Keratinocyte (primary cell): ENCODE measurements at regions not wholly inside any gene's neighbourhood (a gene's known extent, or its start where the extent isn't known, plus 50 kb on each side); places are given as distances from the start of the nearest gene placed in this dataset.

Experiments used
- DNase-seq: peaks from one replicate; pipeline ENCODE4 v3.0.0-alpha.2; 2011; ENCODE audit warnings: low read depth, missing footprints, low spot score
- FAIRE-seq: peaks from 2 replicates; lab custom pipeline; 2011; peaks lifted over from hg19 to GRCh38; lab: Jason Lieb, UNC
- H2AFZ ChIP-seq: 2 replicates; pipeline ENCODE4 v1.6.0; 2012; ENCODE audit warnings: low read length, control low read depth, inconsistent platforms; ENCODE audit not compliant: control insufficient read depth
- H3K27ac ChIP-seq: 2 replicates; pipeline ENCODE4 v1.5.1; 2011; ENCODE audit warnings: low read length; ENCODE audit not compliant: control insufficient read depth, insufficient read depth
- H3K27me3 ChIP-seq: 3 replicates; pipeline ENCODE4 v1.6.0; 2011; ENCODE audit warnings: low read length; ENCODE audit not compliant: control insufficient read depth, insufficient read depth; ENCODE audit errors: extremely low read depth
- H3K36me3 ChIP-seq, 2 experiments: 2 replicates in 1 of 2; 3 replicates in 1 of 2; pipeline ENCODE4 v1.5.1; 2011; ENCODE audit warnings: low read length in 2 of 2, mild to moderate bottlenecking in 1 of 2; ENCODE audit not compliant: control insufficient read depth in 2 of 2, insufficient read depth in 2 of 2; ENCODE audit errors: extremely low read depth in 1 of 2
- H3K4me1 ChIP-seq: 3 replicates; pipeline ENCODE4 v1.5.1; 2011; ENCODE audit warnings: low read length; ENCODE audit not compliant: control insufficient read depth, insufficient read depth; ENCODE audit errors: extremely low read depth
- H3K4me2 ChIP-seq: 3 replicates; pipeline ENCODE4 v1.6.0; 2011; ENCODE audit warnings: low read depth, low read length; ENCODE audit not compliant: control insufficient read depth, insufficient read depth; ENCODE audit errors: extremely low read depth
- H3K4me3 ChIP-seq, 3 experiments: fragments of 200-600 bp in 1 of 3; sonication (generic) in 1 of 3; 2 replicates in 2 of 3; 3 replicates in 1 of 3; pipeline ENCODE4 v1.5.1; 2011 to 2016; ENCODE audit warnings: low read length in 3 of 3, mild to moderate bottlenecking in 3 of 3, control low read depth in 2 of 3, inconsistent platforms in 1 of 3, low read depth in 1 of 3, mixed read lengths in 1 of 3, mixed run types in 1 of 3, moderate library complexity in 1 of 3; ENCODE audit not compliant: control insufficient read depth in 2 of 3, insufficient read depth in 2 of 3; ENCODE audit errors: extremely low read depth in 1 of 3
- H3K79me2 ChIP-seq: 2 replicates; pipeline ENCODE4 v1.6.0; 2012; ENCODE audit warnings: low read length; ENCODE audit not compliant: control insufficient read depth, insufficient read depth
- H3K9ac ChIP-seq: 3 replicates; pipeline ENCODE4 v1.6.0; 2011; ENCODE audit warnings: low read length; ENCODE audit not compliant: control insufficient read depth, insufficient read depth; ENCODE audit errors: extremely low read depth
- H3K9me1 ChIP-seq: 3 replicates; pipeline ENCODE4 v1.6.0; 2011; ENCODE audit warnings: low read length; ENCODE audit not compliant: control insufficient read depth, insufficient read depth; ENCODE audit errors: extremely low read depth
- H3K9me3 ChIP-seq: 2 replicates; pipeline ENCODE4 v1.5.1; 2012; ENCODE audit warnings: low read depth, low read length; ENCODE audit not compliant: control insufficient read depth
- H4K20me1 ChIP-seq: 3 replicates; pipeline ENCODE4 v1.6.0; 2011; ENCODE audit warnings: low read length; ENCODE audit not compliant: control insufficient read depth, insufficient read depth; ENCODE audit errors: extremely low read depth
- CTCF ChIP-seq, 3 experiments: IDR thresholded peaks in 1 of 3; conservative IDR thresholded peaks in 1 of 3; optimal IDR thresholded peaks in 1 of 3; 2 replicates in 2 of 3; 3 replicates in 1 of 3; pipeline versions ENCODE3 to v1.5.1; 2011; ENCODE audit warnings: low read length in 3 of 3, mild to moderate bottlenecking in 3 of 3, moderate library complexity in 2 of 3, control low read depth in 1 of 3, inconsistent platforms in 1 of 3; ENCODE audit not compliant: insufficient read depth in 2 of 3; ENCODE audit errors: extremely low read depth in 1 of 3
- EZH2 ChIP-seq: IDR thresholded peaks from one replicate; pipeline ENCODE4 v1.6.1; 2012; ENCODE audit warnings: inconsistent platforms, mild to moderate bottlenecking, low read length, moderate library complexity
- dilution Hi-C: fragments of 300-500 bp; cut with MboI; formaldehyde crosslinking; loops from one replicate; pipeline ENCODE4 v1.7.0; 2020; ENCODE audit warnings: low sequenced_read_pairs; ENCODE audit not compliant: extremely low pct_ligation_motif_present

GRCh38 chr9:136603901-136604814 is 58.3 kb upstream of the NOTCH1 start:
- Histone ChIP-seq H3K4me3 (no peak overlapping the region), H3K9me3 (no peaks in the 10 kb centered on the region), H2AFZ (no peak overlapping the region), H3K27ac (no peak overlapping the region), H3K27me3 (peaks cover 13% of the 10 kb centered on the region), H3K4me1 (peaks cover 13% of the 10 kb centered on the region), H3K4me2 (no peak overlapping the region), H3K9ac (no peak overlapping the region), H3K9me1 (peaks cover 2% of the 10 kb centered on the region), H4K20me1 (no peaks in the 10 kb centered on the region), H3K79me2 (no peaks in the 10 kb centered on the region), H3K36me3 (no peaks in the 10 kb centered on the region)
- DNase-seq (no peak), FAIRE-seq (no peak)
- dilution Hi-C loops: no loop called here
- TF ChIP-seq CTCF (optimal IDR thresholded peaks at IDR 0.05 in 1 of 3, IDR thresholded peaks at IDR 0.05 in 1 of 3, conservative IDR thresholded peaks at IDR 0.05 in 1 of 3; ENCODE audit: extremely low read depth in 1 of 3, insufficient read depth in 2 of 3, low read length in 3 of 3) (no peak), EZH2 (no peak)

- H3K9ac ChIP-seq: no peak overlapping the region
- FAIRE-seq: no peak
- H3K27me3 ChIP-seq: peaks cover 4% of the 10 kb centered on the region
- peaks cover 2% of the 10 kb centered on the region for H3K9me1 ChIP-seq
- no peaks in the 10 kb centered on the region for H3K79me2 ChIP-seq
- no peak overlapping the region for H3K27ac ChIP-seq
- DNase-seq: no peak
- dilution Hi-C loops: no loop called here
- no peak overlapping the region for H3K4me2 ChIP-seq
- H3K4me1 ChIP-seq: peaks cover 18% of the 10 kb centered on the region
- H3K4me3 ChIP-seq: no peak overlapping the region
- TF ChIP-seq EZH2: no peak
- TF ChIP-seq CTCF (optimal IDR thresholded peaks at IDR 0.05 in 1 of 3, IDR thresholded peaks at IDR 0.05 in 1 of 3, conservative IDR thresholded peaks at IDR 0.05 in 1 of 3; ENCODE audit: extremely low read depth in 1 of 3, insufficient read depth in 2 of 3, low read length in 3 of 3): no peak
- H4K20me1 ChIP-seq: no peaks in the 10 kb centered on the region
- H2AFZ ChIP-seq: no peak overlapping the region
- H3K36me3 ChIP-seq: no peaks in the 10 kb centered on the region
- no peaks in the 10 kb centered on the region for H3K9me3 ChIP-seq
Measured at GRCh38 chr9:136603216-136603615, 57.4 kb upstream of the NOTCH1 start.
